Thyroid gland (tissue), 4 donors: ENCODE measurements at regions not wholly inside any gene's neighbourhood (a gene's known extent, or its start where the extent isn't known, plus 50 kb on each side); places are given as distances from the start of the nearest gene placed in this dataset.

ENCODE experiments used
- CTCF ChIP-seq, 6 experiments: fragments of 200-600 bp in 3 of 6; fragments of 450-650 bp in 3 of 6; sonication (generic) in 3 of 6; IDR thresholded peaks; one replicate each; pipeline ENCODE4 v1.5.1; 2016 to 2019; ENCODE audit warnings: antibody characterized with exemption in 6 of 6, mild to moderate bottlenecking in 2 of 6, inconsistent platforms in 1 of 6, moderate library complexity in 1 of 6
- POLR2A ChIP-seq, 2 donors: fragments of 450-650 bp; IDR thresholded peaks; one replicate each; pipeline ENCODE4 v1.6.1; 2017; ENCODE audit warnings: antibody characterized with exemption in 2 of 2, mild to moderate bottlenecking in 2 of 2, moderate library complexity in 1 of 2

GRCh38 chr10:130817046-130817624 lies 494.4 kb downstream of the TCERG1L start:
- TF ChIP-seq CTCF (IDR thresholded peaks at IDR 0.05): no peak
- TF ChIP-seq POLR2A (IDR thresholded peaks at IDR 0.05): no peak
